NCI-H1105 treated with DMSO at 0.1 percent for 48 hours (cell line): ENCODE measurements at regions not wholly inside any gene's neighbourhood (a gene's known extent, or its start where the extent isn't known, plus 50 kb on each side); places are given as distances from the start of the nearest gene placed in this dataset.

Experiments used
- DNase-seq: peaks from one replicate; lab custom pipeline; 2025; lab: John Stamatoyannopoulos, UW

DNA sequence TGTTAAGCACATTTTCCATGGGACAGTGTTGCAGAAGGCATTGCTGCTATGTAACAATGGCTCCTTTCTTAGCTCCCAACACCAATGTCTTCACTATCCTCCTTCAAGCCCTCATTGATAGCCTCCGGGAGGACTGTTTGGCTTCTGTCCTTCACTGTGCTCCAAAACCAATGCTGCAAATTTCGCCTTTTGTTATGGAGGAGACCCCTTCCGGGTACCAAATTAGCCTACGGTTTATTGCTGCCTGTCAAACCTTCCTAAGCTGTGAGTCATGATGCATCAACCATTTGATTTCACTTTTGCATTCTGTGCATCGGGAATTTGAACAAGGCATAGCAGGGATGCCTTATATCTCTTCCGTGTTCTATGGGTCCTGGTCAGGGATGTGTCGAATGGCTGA, 432.9 kb downstream of the GATA3 start:
- DNase-seq: no peak

DNA sequence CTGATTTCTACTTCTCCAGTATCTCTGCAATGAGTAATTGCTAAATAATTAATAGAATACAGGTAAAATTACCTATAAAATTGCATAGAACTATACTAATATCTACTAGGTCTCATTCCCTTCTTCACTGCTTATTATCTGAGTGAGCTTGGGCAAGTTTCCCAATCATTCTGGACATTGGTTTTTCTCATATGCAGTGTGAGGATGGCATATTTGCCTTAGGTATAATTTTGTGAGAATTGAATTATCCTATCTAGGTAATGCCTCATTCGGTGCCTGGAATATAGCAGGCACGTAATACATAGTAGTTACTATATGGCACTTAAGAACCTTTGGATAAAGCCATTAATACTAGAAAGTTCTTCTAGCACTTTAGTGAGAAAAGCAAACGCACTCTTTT, 434.7 kb downstream of the GATA3 start:
- DNase-seq: no peak

- DNase-seq: no peak
Measured at GRCh38 chr10:8489823-8490222, 435.3 kb downstream of the GATA3 start.

DNA sequence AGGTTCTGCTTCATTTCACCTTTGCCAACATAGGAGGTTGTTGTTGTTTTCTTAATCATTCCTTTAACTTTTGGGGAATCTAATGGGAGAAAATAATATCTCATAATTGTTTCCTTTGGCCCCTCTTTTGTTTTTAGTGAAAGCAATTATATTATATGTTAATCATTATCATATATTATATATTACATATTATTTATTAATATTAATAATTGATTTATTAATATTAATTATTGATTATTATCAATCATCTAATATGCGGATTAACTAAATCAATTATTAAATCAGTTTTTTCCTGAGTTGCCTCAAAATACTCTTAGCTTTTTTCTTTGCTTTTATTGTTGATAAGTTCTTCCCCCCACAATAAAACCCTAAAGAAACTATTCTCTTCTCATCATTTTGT, 443.8 kb downstream of the GATA3 start:
- no peak for DNase-seq

- DNase-seq: no peak
Measured at GRCh38 chr10:8498881-8499280, 444.4 kb downstream of the GATA3 start.

DNA sequence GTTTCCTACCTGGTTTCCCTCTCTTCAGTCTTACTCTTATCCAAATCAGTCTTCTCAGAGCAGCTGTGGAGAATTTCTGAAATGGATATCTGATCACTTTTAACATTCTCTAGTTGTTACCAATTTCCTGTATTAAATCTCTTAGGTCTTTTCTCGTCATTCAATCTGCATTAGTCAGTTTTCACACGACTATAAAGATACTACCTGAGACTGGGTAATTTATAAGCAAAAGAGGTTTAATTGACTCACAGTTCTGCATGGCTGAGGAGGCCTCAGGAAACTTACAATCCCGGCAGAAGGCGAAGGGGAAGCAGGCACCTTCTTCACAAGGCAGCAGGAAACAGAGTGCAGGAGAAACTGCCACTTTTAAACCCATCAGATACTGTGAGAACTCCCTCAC, 444.8 kb downstream of the GATA3 start:
- no peak for DNase-seq

- no peak for DNase-seq
Measured at GRCh38 chr10:8499752-8500390, 445.4 kb downstream of the GATA3 start.

- DNase-seq: no peak
Measured at GRCh38 chr10:8502573-8502972, 448.1 kb downstream of the GATA3 start.

GRCh38 chr10:8504499-8504898, 450.0 kb downstream of the GATA3 start:
- no peak for DNase-seq

DNA sequence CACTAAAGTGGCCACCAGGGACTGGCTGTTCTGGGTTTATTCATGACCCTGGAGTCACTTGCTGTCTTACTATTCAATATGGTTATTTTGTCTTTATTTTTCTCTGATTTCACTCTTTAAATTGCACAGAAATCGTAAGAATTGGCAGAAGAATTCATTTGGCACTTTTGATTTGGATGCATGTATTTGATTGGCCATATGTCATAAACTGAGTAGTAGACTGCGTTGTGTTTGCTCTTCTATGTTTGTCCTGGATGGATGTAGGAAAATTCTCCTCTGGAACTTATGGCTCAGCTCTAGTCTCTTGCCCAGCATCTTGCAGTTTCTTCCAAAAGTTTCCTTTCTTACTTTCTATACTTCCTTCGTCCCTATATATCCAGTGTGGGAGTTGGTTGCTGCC, 452.7 kb downstream of the GATA3 start:
- no peak for DNase-seq

GRCh38 chr10:8508882-8509281, 454.4 kb downstream of the GATA3 start:
- DNase-seq: no peak

GRCh38 chr10:8510471-8510870, 456.0 kb downstream of the GATA3 start:
- no peak for DNase-seq

- no peak for DNase-seq
Measured at GRCh38 chr10:8511026-8511425, 456.5 kb downstream of the GATA3 start.

- no peak for DNase-seq
Measured at GRCh38 chr10:8513155-8514147, 459.0 kb downstream of the GATA3 start.

- no peak for DNase-seq
Measured at GRCh38 chr10:8520382-8520781, 465.9 kb downstream of the GATA3 start.

DNA sequence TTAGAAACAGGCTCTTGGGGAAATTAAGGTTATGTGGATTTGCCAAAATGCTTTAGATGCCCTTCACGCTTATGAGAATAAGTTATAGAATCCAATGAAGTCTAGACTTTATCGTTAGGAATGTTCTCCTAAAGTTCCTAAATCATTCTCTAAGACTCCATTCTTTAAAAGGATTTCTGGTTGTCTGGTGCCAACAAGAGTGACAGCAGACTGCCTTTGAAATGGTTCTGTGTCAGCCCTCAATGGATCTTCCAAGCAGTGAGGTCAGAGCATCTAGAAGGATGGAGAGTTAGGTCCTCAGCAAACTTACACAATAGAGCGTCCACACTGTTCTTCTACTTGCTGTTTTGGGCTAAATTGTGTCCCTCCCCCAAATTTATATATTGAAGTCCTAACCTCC, 473.3 kb downstream of the GATA3 start:
- DNase-seq: no peak

- DNase-seq: no peak
Measured at GRCh38 chr10:8531116-8531515, 476.6 kb downstream of the GATA3 start.

- DNase-seq: no peak
Measured at GRCh38 chr10:8532647-8533046, 478.2 kb downstream of the GATA3 start.

- no peak for DNase-seq
Measured at GRCh38 chr10:8533462-8533861, 479.0 kb downstream of the GATA3 start.

- no peak for DNase-seq
Measured at GRCh38 chr10:8534096-8534495, 479.6 kb downstream of the GATA3 start.

DNA sequence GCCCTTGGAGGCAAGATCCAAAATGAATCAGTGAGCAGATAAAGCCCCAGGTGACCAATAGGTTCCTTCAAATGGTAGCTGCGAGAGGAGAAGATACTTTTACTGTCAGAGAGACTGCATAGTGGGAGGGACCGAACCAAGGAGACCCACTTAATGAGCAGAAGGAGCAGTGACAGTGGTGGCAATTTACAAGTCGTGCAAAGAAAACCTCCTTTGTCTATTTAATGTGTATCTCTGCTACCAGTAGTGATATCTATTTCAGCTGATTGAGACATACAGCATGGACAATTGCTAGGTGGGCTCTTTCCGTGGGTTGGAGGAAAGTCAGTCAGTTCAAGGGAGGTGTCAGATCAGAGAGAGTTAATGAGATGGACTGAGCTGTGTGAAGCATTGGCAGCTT, 480.4 kb downstream of the GATA3 start:
- no peak for DNase-seq

DNA sequence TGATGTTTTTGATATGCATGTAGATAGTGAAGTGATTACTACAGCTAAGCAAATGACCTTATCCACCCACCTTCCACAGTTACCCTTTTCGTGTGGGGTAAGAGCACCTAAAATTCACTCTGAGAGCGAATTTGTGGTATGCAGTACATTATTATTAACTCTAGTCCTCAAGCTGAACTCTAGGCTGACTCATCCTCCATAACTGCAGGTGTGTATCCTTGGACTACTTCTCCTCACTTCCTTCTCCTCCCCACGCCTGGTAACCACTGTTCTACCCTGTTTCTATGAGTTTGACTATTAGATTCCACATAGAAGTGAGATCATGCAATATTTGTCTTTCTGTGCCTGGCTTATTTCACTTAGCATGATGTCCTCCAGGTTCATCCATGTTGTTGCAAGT, 484.6 kb downstream of the GATA3 start:
- DNase-seq: no peak

DNA sequence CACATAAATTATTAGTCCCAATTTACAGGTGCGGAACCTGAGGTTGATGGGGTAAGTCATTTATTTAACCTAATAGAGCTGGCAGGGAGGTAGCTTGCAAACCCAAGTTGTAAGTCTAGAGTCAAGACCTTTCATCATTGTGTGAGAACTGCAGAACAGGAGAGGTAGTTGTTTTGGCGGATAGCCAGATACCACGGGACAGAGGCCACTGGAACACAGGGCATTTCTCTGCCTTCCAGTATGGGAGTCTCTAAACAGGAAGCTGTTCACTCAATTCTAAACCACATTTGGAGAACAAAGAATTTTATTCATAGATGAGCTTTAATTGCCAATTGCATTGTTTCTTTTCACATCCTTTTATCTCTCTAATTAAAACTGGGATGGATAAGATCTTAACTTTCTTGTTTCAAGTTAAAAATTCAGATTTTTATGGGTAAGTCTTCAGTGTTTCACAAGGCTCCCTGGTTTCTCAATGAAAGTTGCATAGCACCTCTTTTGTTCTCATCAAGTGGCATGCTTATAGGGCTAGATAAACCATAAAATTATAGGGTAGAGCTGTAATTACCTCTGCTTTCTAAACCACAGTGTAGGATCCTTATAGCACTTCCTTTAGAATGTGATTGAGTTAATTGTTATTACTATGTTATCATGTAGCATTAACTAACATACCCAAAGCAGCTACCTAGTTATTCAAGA, 489.0 kb downstream of the GATA3 start:
- peak; percentile 28 for DNase-seq
